ENCODE measurements at regions not wholly inside any gene's neighbourhood (a gene's known extent, or its start where the extent isn't known, plus 50 kb on each side); places are given as distances from the start of the nearest gene placed in this dataset.

GRCh38 chr11:116364348-116364747 lies 408.4 kb downstream of the BUD13 start:
- Mint-ChIP-seq H3K36me3 (no peaks in the 10 kb centered on the region), H3K4me3 (no peak overlapping the region), H3K9me3 (no peaks in the 10 kb centered on the region), H3K27ac (no peak overlapping the region), H3K4me1 (no peaks in the 10 kb centered on the region), H3K27me3 (ENCODE audit: low read depth in 2 of 2) (peaks cover 11 to 26% of the 10 kb centered on the region in 2 donors)
- 64% methylated on average over 4 of the region's 4 CpGs for WGBS (ENCODE audit: insufficient coverage)
- ATAC-seq (no peak), DNase-seq (no peak)
- H3K36me3 ChIP-seq (ENCODE audit: control insufficient read depth, insufficient read depth, low read length): no peaks in the 10 kb centered on the region
- no peak for TF ChIP-seq CTCF (IDR thresholded peaks at IDR 0.05)
- intact Hi-C loops (cut with micrococcal nuclease): no loop called here
- H3K27me3 ChIP-seq (ENCODE audit: control insufficient read depth, insufficient read depth, low read length): no peaks in the 10 kb centered on the region
- no peaks in the 10 kb centered on the region for H3K9me3 ChIP-seq (ENCODE audit: control insufficient read depth, insufficient read depth, low read length)
- H3K4me1 ChIP-seq (ENCODE audit: control insufficient read depth, insufficient read depth, low read length): no peaks in the 10 kb centered on the region
- H3K4me3 ChIP-seq (ENCODE audit: low read length): no peak overlapping the region
- H3K27ac ChIP-seq (ENCODE audit: low read length): no peak overlapping the region

DNA sequence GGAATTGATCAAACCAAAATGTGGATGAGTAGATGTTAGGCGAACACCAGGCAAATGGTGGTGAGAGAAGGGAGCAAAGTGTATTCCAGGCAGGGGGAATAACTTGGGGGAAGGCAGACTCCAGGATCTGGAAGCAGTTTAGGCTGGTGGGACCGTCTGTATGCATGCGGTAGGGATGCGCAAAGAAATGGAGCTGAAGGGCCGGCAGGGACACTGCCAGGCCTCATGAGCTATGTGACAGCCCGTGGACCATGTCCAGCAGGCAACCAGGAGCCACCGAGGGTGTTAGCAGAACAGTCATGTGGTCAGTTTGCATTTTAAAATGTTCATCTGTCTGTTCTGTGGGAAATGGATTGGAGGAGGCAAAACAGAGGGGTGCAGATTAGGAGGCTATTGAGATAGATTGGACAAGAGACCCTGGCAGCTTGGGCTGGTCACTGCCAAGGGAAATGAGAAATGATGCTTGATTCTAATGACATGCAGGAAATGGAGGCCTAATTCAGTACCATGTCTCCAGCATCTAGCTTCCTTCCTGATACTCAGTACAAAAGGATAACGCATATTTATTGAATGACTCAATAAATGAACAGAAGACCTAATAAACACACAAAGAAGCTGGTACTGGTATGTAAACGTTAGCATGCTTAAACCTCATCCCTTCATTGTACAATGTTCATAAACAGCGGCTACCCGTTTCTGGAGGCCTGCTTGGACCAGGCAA lies 412.4 kb downstream of the BUD13 start:
- Histone ChIP-seq H3K27ac (ENCODE audit: low read length) (no peak overlapping the region), H3K4me3 (ENCODE audit: low read length) (no peak overlapping the region), H3K4me1 (ENCODE audit: control insufficient read depth, insufficient read depth, low read length) (no peaks in the 10 kb centered on the region), H3K27me3 (ENCODE audit: control insufficient read depth, insufficient read depth, low read length) (no peaks in the 10 kb centered on the region), H3K9me3 (ENCODE audit: control insufficient read depth, insufficient read depth, low read length) (no peaks in the 10 kb centered on the region), H3K36me3 (ENCODE audit: control insufficient read depth, insufficient read depth, low read length) (no peaks in the 10 kb centered on the region)
- WGBS (ENCODE audit: insufficient coverage): 79% methylated on average over 11 of the region's 11 CpGs
- no peak for DNase-seq
- peaks cover 10 to 14% of the 10 kb centered on the region in 2 donors for H3K27me3 Mint-ChIP-seq (ENCODE audit: low read depth in 2 of 2)
- ATAC-seq: no peak
- no peaks in the 10 kb centered on the region for H3K9me3 Mint-ChIP-seq
- H3K27ac Mint-ChIP-seq: no peak overlapping the region
- no peaks in the 10 kb centered on the region for H3K4me1 Mint-ChIP-seq
- no peaks in the 10 kb centered on the region for H3K36me3 Mint-ChIP-seq
- TF ChIP-seq CTCF (IDR thresholded peaks at IDR 0.05): no peak
- H3K4me3 Mint-ChIP-seq: no peak overlapping the region
- intact Hi-C loops (cut with micrococcal nuclease): no loop called here

DNA sequence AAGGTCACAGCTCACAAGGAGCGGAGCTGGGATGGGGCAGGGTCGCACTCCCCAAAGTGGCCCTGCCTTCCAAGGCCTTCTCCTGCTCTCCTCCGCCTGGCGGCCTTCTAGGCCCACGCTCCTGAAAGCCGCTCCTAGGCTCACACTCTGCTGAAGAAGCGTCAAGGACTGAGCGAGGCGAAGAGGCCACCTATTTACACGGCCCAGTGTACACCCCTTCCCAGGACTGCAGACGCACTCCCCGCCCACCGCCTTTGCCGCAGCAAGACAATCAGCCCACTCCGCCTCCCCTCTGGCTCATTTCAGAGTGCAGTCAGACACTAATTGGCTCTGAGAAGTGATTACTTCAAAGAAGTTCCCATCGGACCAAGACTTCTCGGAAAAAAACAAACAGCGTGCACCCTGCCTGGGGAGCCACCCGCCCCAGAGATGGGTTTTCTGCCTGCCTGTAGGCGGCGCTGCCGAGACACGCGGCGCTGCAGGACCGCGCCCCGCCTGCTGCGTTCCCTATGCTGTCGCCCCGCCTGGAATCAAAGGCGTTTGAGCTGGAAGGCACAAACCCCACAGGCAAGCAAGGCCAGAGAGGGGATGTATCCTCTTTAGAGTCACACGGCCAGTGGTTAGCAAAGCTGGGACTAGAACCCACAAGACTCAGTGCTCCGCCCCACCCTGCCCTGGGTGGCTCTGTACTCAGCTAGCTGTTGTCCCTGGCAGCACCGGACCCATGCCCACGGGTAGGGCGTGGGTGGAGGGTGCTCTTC lies 414.8 kb downstream of the BUD13 start:
- WGBS (ENCODE audit: insufficient coverage): 44% methylated on average over 37 of the region's 37 CpGs
- intact Hi-C loops (cut with micrococcal nuclease): no loop called here
- H3K27ac ChIP-seq (ENCODE audit: low read length): no peak overlapping the region
- H3K27me3 Mint-ChIP-seq (ENCODE audit: low read depth in 2 of 2): peaks cover 10 to 14% of the 10 kb centered on the region in 2 donors
- no peaks in the 10 kb centered on the region for H3K4me1 Mint-ChIP-seq
- no peak overlapping the region for H3K4me3 Mint-ChIP-seq
- no peaks in the 10 kb centered on the region for H3K9me3 ChIP-seq (ENCODE audit: control insufficient read depth, insufficient read depth, low read length)
- H3K4me1 ChIP-seq (ENCODE audit: control insufficient read depth, insufficient read depth, low read length): no peaks in the 10 kb centered on the region
- H3K36me3 Mint-ChIP-seq: no peaks in the 10 kb centered on the region
- H3K9me3 Mint-ChIP-seq: no peaks in the 10 kb centered on the region
- DNase-seq (no peak), ATAC-seq (no peak)
- TF ChIP-seq CTCF (IDR thresholded peaks at IDR 0.05): no peak
- no peaks in the 10 kb centered on the region for H3K36me3 ChIP-seq (ENCODE audit: control insufficient read depth, insufficient read depth, low read length)
- no peak overlapping the region for H3K4me3 ChIP-seq (ENCODE audit: low read length)
- no peak overlapping the region for H3K27ac Mint-ChIP-seq
- no peaks in the 10 kb centered on the region for H3K27me3 ChIP-seq (ENCODE audit: control insufficient read depth, insufficient read depth, low read length)
